Right lobe of liver (tissue), 6 donors: ENCODE measurements at regions not wholly inside any gene's neighbourhood (a gene's known extent, or its start where the extent isn't known, plus 50 kb on each side); places are given as distances from the start of the nearest gene placed in this dataset.

Source experiments
- ATAC-seq, 4 donors: fragments of 200-7000 bp; cut with Tn5 transposase; one replicate each; pipeline ENCODE4 v1.9.1; 2020; ENCODE audit warnings: mild to moderate bottlenecking in 4 of 4, moderate library complexity in 4 of 4
- DNase-seq, 3 donors: peaks; one replicate each; pipeline ENCODE4 v3.0.0-alpha.2; 2020
- H3K27ac ChIP-seq, 3 donors: fragments of 200-600 bp; one replicate each; pipeline ENCODE4 v1.8.0; 2022
- H3K27me3 ChIP-seq, 2 donors: fragments of 200-600 bp; one replicate each; pipeline ENCODE4 v1.8.0; 2022
- H3K36me3 ChIP-seq, 4 donors: fragments of 200-600 bp; sonication (generic) in 1 of 4; one replicate each; pipeline versions ENCODE4 v1.5.1 to v1.8.0; 2017 to 2022; ENCODE audit warnings: control low read depth in 1 of 4
- H3K4me1 ChIP-seq, 4 donors: fragments of 200-600 bp; sonication (generic) in 1 of 4; one replicate each; pipeline versions ENCODE4 v1.5.1 to v1.8.0; 2017 to 2022; ENCODE audit warnings: control low read depth in 1 of 4
- H3K4me3 ChIP-seq, 3 donors: fragments of 200-600 bp; one replicate each; pipeline ENCODE4 v1.8.0; 2022
- H3K9me3 ChIP-seq, 4 donors: fragments of 200-600 bp; sonication (generic) in 1 of 4; one replicate each; pipeline versions ENCODE4 v1.5.1 to v1.8.0; 2017 to 2022; ENCODE audit warnings: control low read depth in 1 of 4
- CTCF ChIP-seq, 4 donors: fragments of 200-600 bp in 3 of 4; fragments of 450-650 bp in 1 of 4; IDR thresholded peaks; one replicate each; pipeline versions ENCODE4 v1.5.1 to v1.8.0; 2016 to 2022; ENCODE audit warnings: antibody characterized with exemption in 4 of 4, mild to moderate bottlenecking in 2 of 4
- POLR2A ChIP-seq: fragments of 450-650 bp; IDR thresholded peaks from one replicate; pipeline ENCODE4 v1.6.1; 2017; ENCODE audit warnings: antibody characterized with exemption, mild to moderate bottlenecking
- WGBS: methylation state at CpG from one replicate; pipeline ENCODE4 v1.1.6; 2018; ENCODE audit warnings: low coverage, low lambda C conversion rate; ENCODE audit not compliant: insufficient coverage; ENCODE audit errors: missing lambda C conversion rate; 5-methylcytosine and 5-hydroxymethylcytosine counted together
- intact Hi-C, 2 donors: fragments of 100-400 bp; cut with DNase I; formaldehyde crosslinking; loops; one replicate each; pipeline versions ENCODE4 v1.11.2 to v1.14.1; 2022
- donor health status: DM: no; HTN: yes; CAD: no.
- donor health status: DM: no; HTN: no; CAD: no.
- donor health status: DM: no; HTN: no; CAD: no.
- donor health status: DM: no; HTN: yes; CAD: no.
- donor health status: DM: no; HTN: yes; CAD: no.

- intact Hi-C loops = no loop called here
- DNase-seq = no peak
- H3K27ac ChIP-seq = peak overlapping the region in 1 of 3 donors; percentile 71
- no peaks in the 10 kb centered on the region for H3K27me3 ChIP-seq
- H3K4me3 ChIP-seq = no peak overlapping the region
- TF ChIP-seq POLR2A (no peak), CTCF (IDR thresholded peaks at IDR 0.05) (no peak)
- no peaks in the 10 kb centered on the region for H3K36me3 ChIP-seq
- no peaks in the 10 kb centered on the region for H3K9me3 ChIP-seq
- H3K4me1 ChIP-seq = peaks cover 0 to 11% (median 0%) of the 10 kb centered on the region in 4 donors
- no peak for ATAC-seq
These were observed 423.2 kb upstream of the ONECUT1 start for GRCh38 chr15:53213336-53213735.

DNA sequence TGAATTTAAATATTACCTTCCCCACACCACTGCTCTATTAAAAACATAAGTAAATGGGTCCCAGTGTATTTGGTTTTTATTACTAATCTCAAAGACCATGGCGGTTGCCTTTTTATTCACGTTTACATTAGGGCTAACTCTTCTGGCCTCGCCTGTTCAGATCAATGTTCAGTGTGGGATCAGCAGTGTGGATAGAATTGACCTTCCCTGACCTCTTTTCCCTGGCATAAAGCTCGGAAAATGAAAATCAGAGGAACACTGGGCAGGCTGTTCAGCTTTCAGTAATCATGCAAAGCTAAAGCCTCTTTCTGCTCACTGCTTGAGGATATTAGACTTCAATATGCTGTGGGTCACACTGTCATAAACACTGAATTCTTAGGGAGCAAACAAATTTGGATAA is 422.6 kb upstream of the ONECUT1 start:
- WGBS = 24% methylated on average over 4 of the region's 4 CpGs
- TF ChIP-seq CTCF (IDR thresholded peaks at IDR 0.05) (no peak), POLR2A (no peak)
- Histone ChIP-seq H3K27ac (peak overlapping the region in 1 of 3 donors; percentile 71), H3K27me3 (no peaks in the 10 kb centered on the region), H3K4me1 (peaks cover 0 to 11% (median 0%) of the 10 kb centered on the region in 4 donors), H3K9me3 (no peaks in the 10 kb centered on the region), H3K4me3 (no peak overlapping the region), H3K36me3 (no peaks in the 10 kb centered on the region)
- DNase-seq = no peak
- ATAC-seq = peak; percentile 84 to 97 (median 91)
- intact Hi-C loops = no loop called here

DNA sequence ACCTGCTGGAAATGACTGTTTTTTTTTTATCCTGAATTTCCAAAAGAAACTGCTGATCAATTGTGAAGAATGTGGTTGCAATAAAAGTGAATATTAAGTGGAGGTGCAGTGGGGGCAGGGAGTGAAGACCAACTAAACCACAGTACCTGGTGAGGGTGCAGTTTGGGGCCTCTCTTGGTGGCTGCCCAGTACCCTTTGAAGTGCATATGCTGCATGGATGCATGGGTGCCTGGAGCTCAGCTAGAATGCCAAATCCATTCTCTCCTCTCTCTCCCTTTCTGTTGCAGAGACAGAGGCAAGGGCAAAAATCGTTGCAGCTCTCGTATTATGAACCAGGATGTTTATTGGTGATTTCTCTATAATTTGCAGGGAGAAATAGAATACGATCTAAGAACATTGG is 420.5 kb upstream of the ONECUT1 start:
- TF ChIP-seq POLR2A (no peak), CTCF (IDR thresholded peaks at IDR 0.05) (no peak)
- Histone ChIP-seq H3K36me3 (no peaks in the 10 kb centered on the region), H3K27ac (no peak overlapping the region), H3K27me3 (no peaks in the 10 kb centered on the region), H3K9me3 (no peaks in the 10 kb centered on the region), H3K4me3 (no peak overlapping the region), H3K4me1 (peaks cover 0 to 11% (median 0%) of the 10 kb centered on the region in 4 donors)
- ATAC-seq (no peak), DNase-seq (no peak)
- intact Hi-C loops = no loop called here
- 80% methylated on average over 3 of the region's 3 CpGs for WGBS

DNA sequence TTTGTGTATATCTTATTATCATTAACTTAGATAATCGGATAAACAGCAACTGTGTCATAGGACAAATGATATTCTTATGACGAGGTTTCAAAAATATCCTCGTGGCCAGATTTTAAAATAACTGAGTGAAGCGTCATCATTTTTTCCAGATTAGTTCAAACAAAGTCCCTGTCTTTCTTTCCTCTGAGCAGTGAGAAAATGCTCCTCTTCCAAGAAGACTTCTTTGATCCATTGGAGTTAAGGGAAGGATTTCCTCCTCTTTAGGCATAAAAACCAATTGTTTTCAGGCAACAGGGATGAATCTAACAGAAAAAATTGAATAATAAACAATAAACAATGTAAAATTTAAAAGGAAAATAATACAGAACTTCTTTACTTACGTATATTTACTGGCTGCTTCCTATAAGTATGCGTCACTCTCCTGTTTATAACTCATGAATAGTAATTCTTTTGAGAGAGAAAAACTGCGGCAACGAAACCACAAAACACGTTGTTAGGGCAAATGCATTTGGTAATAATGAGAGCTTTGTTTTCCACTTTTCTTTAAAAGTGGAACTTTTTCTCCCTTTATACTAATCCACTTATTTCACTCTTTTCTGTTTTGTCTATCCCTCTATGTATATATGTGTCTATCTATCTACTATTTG is 419.4 kb upstream of the ONECUT1 start:
- intact Hi-C loops = no loop called here
- 95% methylated on average over 9 of the region's 9 CpGs for WGBS
- Histone ChIP-seq H3K27ac (no peak overlapping the region), H3K4me1 (peaks cover 0 to 11% (median 0%) of the 10 kb centered on the region in 4 donors), H3K9me3 (no peaks in the 10 kb centered on the region), H3K27me3 (no peaks in the 10 kb centered on the region), H3K4me3 (no peak overlapping the region), H3K36me3 (no peaks in the 10 kb centered on the region)
- ATAC-seq (no peak), DNase-seq (no peak)
- TF ChIP-seq POLR2A (no peak), CTCF (IDR thresholded peaks at IDR 0.05) (no peak)

GRCh38 chr15:53208751-53209150 is 418.6 kb upstream of the ONECUT1 start:
- Histone ChIP-seq H3K9me3 (no peaks in the 10 kb centered on the region), H3K27me3 (no peaks in the 10 kb centered on the region), H3K4me3 (no peak overlapping the region), H3K27ac (no peak overlapping the region), H3K4me1 (peaks cover 0 to 11% (median 0%) of the 10 kb centered on the region in 4 donors), H3K36me3 (no peaks in the 10 kb centered on the region)
- intact Hi-C loops = no loop called here
- DNase-seq = peak in 1 of 3 donors; percentile 37
- ATAC-seq = peak; percentile 54 to 90 (median 69)
- TF ChIP-seq CTCF (IDR thresholded peaks at IDR 0.05) (no peak), POLR2A (no peak)
- WGBS = 17% methylated on average over 4 of the region's 4 CpGs
